Small intestine (tissue), 7 donors: ENCODE measurements at regions not wholly inside any gene's neighbourhood (a gene's known extent, or its start where the extent isn't known, plus 50 kb on each side); places are given as distances from the start of the nearest gene placed in this dataset.
A peak's percentile ranks its signal among the peaks of the same experiment; 100 is the strongest.

Experiments
- DNase-seq, 2 donors: peaks; one replicate each; pipeline versions ENCODE4 v3.0.0 to v3.0.0-alpha.2; 2013
- FAIRE-seq: peaks from 2 replicates; lab custom pipeline; 2012; peaks lifted over from hg19 to GRCh38; lab: Jason Lieb, UNC
- H3K27ac ChIP-seq, 3 donors: one replicate each; pipeline ENCODE4 v1.5.1; 2013; ENCODE audit warnings: low read length in 2 of 3, mild to moderate bottlenecking in 2 of 3, control low read depth in 1 of 3, inconsistent platforms in 1 of 3, low read depth in 1 of 3, moderate library complexity in 1 of 3
- H3K27me3 ChIP-seq, 3 donors: one replicate each; pipeline ENCODE4 v1.6.1; 2013; ENCODE audit warnings: low read length in 3 of 3, inconsistent platforms in 1 of 3; ENCODE audit not compliant: control insufficient read depth in 3 of 3, insufficient read depth in 3 of 3
- H3K36me3 ChIP-seq, 3 donors: one replicate each; pipeline ENCODE4 v1.6.1; 2013; ENCODE audit warnings: low read length in 3 of 3, inconsistent platforms in 1 of 3, low read depth in 1 of 3, mild to moderate bottlenecking in 1 of 3, moderate library complexity in 1 of 3; ENCODE audit not compliant: control insufficient read depth in 3 of 3, insufficient read depth in 2 of 3
- H3K4me1 ChIP-seq, 3 donors: one replicate each; pipeline ENCODE4 v1.6.1; 2013; ENCODE audit warnings: low read length in 2 of 3, inconsistent platforms in 1 of 3, low read depth in 1 of 3, mild to moderate bottlenecking in 1 of 3, moderate library complexity in 1 of 3; ENCODE audit not compliant: control insufficient read depth in 3 of 3, insufficient read depth in 2 of 3
- H3K4me3 ChIP-seq, 3 donors: one replicate each; pipeline ENCODE4 v1.5.1; 2013; ENCODE audit warnings: low read length in 3 of 3, control low read depth in 1 of 3, inconsistent platforms in 1 of 3, low read depth in 1 of 3, mild to moderate bottlenecking in 1 of 3, moderate library complexity in 1 of 3
- H3K9me3 ChIP-seq, 2 donors: one replicate each; pipeline ENCODE4 v1.6.1; 2013; ENCODE audit warnings: low read depth in 1 of 2, low read length in 1 of 2; ENCODE audit not compliant: control insufficient read depth in 2 of 2, insufficient read depth in 1 of 2
- WGBS, 3 donors: extraction: QIAGEN DNeasy Blood & Tissue Kit; methylation state at CpG; one replicate each; pipeline ENCODE4 v1.1.7; 2013; 5-methylcytosine and 5-hydroxymethylcytosine counted together
- donor health status: healthy with polysubstance abuse.
- donor health status: control.
- donor health status: control.
- donor health status: Bipolar disorder and iron deficiency.
- donor health status: healthy.

GRCh38 chr6:140774080-140774505 lies 1358.6 kb upstream of the GJE1 start:
- FAIRE-seq (no peak), DNase-seq (peak; percentile 40 to 42)
- Histone ChIP-seq H3K4me3 (no peak overlapping the region), H3K4me1 (peaks cover 0 to 15% (median 0%) of the 10 kb centered on the region in 3 donors), H3K27ac (peak overlapping the region in 1 of 3 donors; percentile 67), H3K9me3 (peaks cover 1 to 7% of the 10 kb centered on the region in 2 donors), H3K27me3 (no peaks in the 10 kb centered on the region), H3K36me3 (no peaks in the 10 kb centered on the region)
- WGBS, 3 donors = 24 to 39% (median 34%) methylated on average over 3 of the region's 3 CpGs

GRCh38 chr6:140773276-140773675 lies 1359.4 kb upstream of the GJE1 start:
- peaks cover 0 to 15% (median 0%) of the 10 kb centered on the region in 3 donors for H3K4me1 ChIP-seq
- H3K4me3 ChIP-seq = no peak overlapping the region
- DNase-seq (no peak), FAIRE-seq (no peak)
- no peak overlapping the region for H3K27ac ChIP-seq
- H3K36me3 ChIP-seq = no peaks in the 10 kb centered on the region
- peaks cover 1 to 7% of the 10 kb centered on the region in 2 donors for H3K9me3 ChIP-seq
- H3K27me3 ChIP-seq = no peaks in the 10 kb centered on the region

GRCh38 chr6:140772576-140772975 lies 1360.1 kb upstream of the GJE1 start:
- DNase-seq = no peak
- Histone ChIP-seq H3K4me3 (no peak overlapping the region), H3K27me3 (no peaks in the 10 kb centered on the region), H3K36me3 (no peaks in the 10 kb centered on the region), H3K27ac (no peak overlapping the region), H3K4me1 (peaks cover 0 to 15% (median 0%) of the 10 kb centered on the region in 3 donors), H3K9me3 (peaks cover 1 to 13% of the 10 kb centered on the region in 2 donors)
- FAIRE-seq = no peak
- WGBS, 3 donors = 80 to 84% (median 82%) methylated on average over 3 of the region's 3 CpGs

DNA sequence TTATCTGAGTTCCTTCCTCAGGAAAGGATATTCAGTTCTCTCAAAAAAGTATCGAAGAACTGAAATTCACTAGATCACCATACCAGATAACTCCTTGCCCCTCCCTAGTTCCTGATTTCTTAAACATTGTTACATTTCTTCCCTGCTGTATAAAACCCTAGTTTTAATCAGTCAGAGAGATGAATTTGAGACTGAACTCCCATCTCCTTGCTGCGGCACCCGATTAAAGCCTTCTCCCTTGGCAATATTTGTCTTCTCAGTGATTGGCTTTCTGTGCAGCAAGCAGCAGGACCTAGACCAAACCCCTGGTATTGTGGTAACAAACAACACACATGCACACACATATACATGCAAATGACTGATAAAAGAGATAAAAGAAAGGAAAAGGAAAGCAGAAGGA lies 1364.6 kb upstream of the GJE1 start:
- FAIRE-seq (no peak), DNase-seq (no peak)
- WGBS, 3 donors = 79 to 96% (median 96%) methylated on average over 3 of the region's 3 CpGs
- Histone ChIP-seq H3K36me3 (no peaks in the 10 kb centered on the region), H3K4me3 (no peak overlapping the region), H3K27ac (no peak overlapping the region), H3K27me3 (no peaks in the 10 kb centered on the region), H3K9me3 (peaks cover 1 to 19% of the 10 kb centered on the region in 2 donors), H3K4me1 (no peaks in the 10 kb centered on the region)

GRCh38 chr6:140766999-140767398 lies 1365.7 kb upstream of the GJE1 start:
- H3K27ac ChIP-seq = no peak overlapping the region
- FAIRE-seq = no peak
- no peaks in the 10 kb centered on the region for H3K36me3 ChIP-seq
- 82 to 93% (median 90%) methylated on average over 2 of the region's 2 CpGs for WGBS, 3 donors
- no peaks in the 10 kb centered on the region for H3K27me3 ChIP-seq
- no peak overlapping the region for H3K4me3 ChIP-seq
- no peak for DNase-seq
- peaks cover 1 to 19% of the 10 kb centered on the region in 2 donors for H3K9me3 ChIP-seq
- no peaks in the 10 kb centered on the region for H3K4me1 ChIP-seq

GRCh38 chr6:140758169-140758877 lies 1374.4 kb upstream of the GJE1 start:
- 51 to 61% (median 57%) methylated on average over 3 of the region's 3 CpGs for WGBS, 3 donors
- no peak overlapping the region for H3K27ac ChIP-seq
- H3K36me3 ChIP-seq = no peaks in the 10 kb centered on the region
- H3K27me3 ChIP-seq = no peaks in the 10 kb centered on the region
- DNase-seq = no peak
- FAIRE-seq = no peak
- no peak overlapping the region for H3K4me3 ChIP-seq
- H3K9me3 ChIP-seq = peaks cover 0 to 6% of the 10 kb centered on the region in 2 donors
- no peaks in the 10 kb centered on the region for H3K4me1 ChIP-seq

- H3K27ac ChIP-seq = no peak overlapping the region
- no peak overlapping the region for H3K4me3 ChIP-seq
- DNase-seq (no peak), FAIRE-seq (no peak)
- no peaks in the 10 kb centered on the region for H3K4me1 ChIP-seq
- no peaks in the 10 kb centered on the region for H3K36me3 ChIP-seq
- H3K27me3 ChIP-seq = no peaks in the 10 kb centered on the region
- H3K9me3 ChIP-seq = peaks cover 0 to 20% of the 10 kb centered on the region in 2 donors
- 70 to 80% (median 78%) methylated on average over 1 of the region's 1 CpG for WGBS, 3 donors
Observed at GRCh38 chr6:140752234-140752633, 1377.8 kb upstream of the CITED2 start.

GRCh38 chr6:140747114-140747513 lies 1372.7 kb upstream of the CITED2 start:
- DNase-seq (no peak), FAIRE-seq (no peak)
- Histone ChIP-seq H3K4me3 (no peak overlapping the region), H3K36me3 (no peaks in the 10 kb centered on the region), H3K27me3 (no peaks in the 10 kb centered on the region), H3K27ac (no peak overlapping the region), H3K9me3 (peaks cover 0 to 41% of the 10 kb centered on the region in 2 donors), H3K4me1 (no peaks in the 10 kb centered on the region)
- 88 to 94% (median 92%) methylated on average over 2 of the region's 2 CpGs for WGBS, 3 donors
